Sciatic nerve (tissue), 2 donors: ENCODE measurements at regions not wholly inside any gene's neighbourhood (a gene's known extent, or its start where the extent isn't known, plus 50 kb on each side); places are given as distances from the start of the nearest gene placed in this dataset.

Experiments used
- ATAC-seq: fragments of 200-7000 bp; cut with Tn5 transposase; one replicate; pipeline ENCODE4 v1.9.1; 2020; ENCODE audit warnings: mild to moderate bottlenecking, moderate library complexity
- DNase-seq: peaks from one replicate; pipeline ENCODE4 v3.0.0-alpha.2; 2020; ENCODE audit warnings: low spot score
- intact Hi-C: fragments of 100-400 bp; cut with DNase I; formaldehyde crosslinking; loops from one replicate; pipeline ENCODE4 v1.14.2; 2022
- donor health status: DM: no; HTN: no; CAD: no.
- donor health status: DM: no; HTN: no; CAD: no.

GRCh38 chr12:124492879-124493808, 74.3 kb downstream of the NCOR2 start:
- intact Hi-C loops, result no loop called here
- DNase-seq (no peak), ATAC-seq (peak; percentile 50)

GRCh38 chr12:124491856-124492420, 75.5 kb downstream of the NCOR2 start:
- no peak for ATAC-seq
- no peak for DNase-seq
- intact Hi-C loops, result no loop called here

GRCh38 chr12:124491310-124491709, 76.1 kb downstream of the NCOR2 start:
- ATAC-seq (no peak), DNase-seq (no peak)
- intact Hi-C loops, result no loop called here

- DNase-seq, result no peak
- ATAC-seq, result peak; percentile 73
- intact Hi-C loops, result no loop called here
Measured at GRCh38 chr12:124490584-124491305, 76.7 kb downstream of the NCOR2 start.

GRCh38 chr12:124489915-124490583, 77.4 kb downstream of the NCOR2 start:
- intact Hi-C loops, result no loop called here
- ATAC-seq (no peak), DNase-seq (no peak)

GRCh38 chr12:124489220-124489619, 78.2 kb downstream of the NCOR2 start:
- intact Hi-C loops, result no loop called here
- ATAC-seq (no peak), DNase-seq (no peak)

- no peak for DNase-seq
- ATAC-seq, result no peak
- intact Hi-C loops, result no loop called here
Measured at GRCh38 chr12:124488520-124488919, 78.9 kb downstream of the NCOR2 start.

- intact Hi-C loops, result no loop called here
- ATAC-seq (no peak), DNase-seq (no peak)
Measured at GRCh38 chr12:124487834-124488165, 79.6 kb downstream of the NCOR2 start.

GRCh38 chr12:124487066-124487833, 80.2 kb downstream of the NCOR2 start:
- intact Hi-C loops, result no loop called here
- ATAC-seq (peak; percentile 2), DNase-seq (no peak)

- DNase-seq (no peak), ATAC-seq (no peak)
- intact Hi-C loops, result no loop called here
Measured at GRCh38 chr12:124486346-124486963, 81.0 kb downstream of the NCOR2 start.

- DNase-seq (no peak), ATAC-seq (no peak)
- intact Hi-C loops, result no loop called here
Measured at GRCh38 chr12:124485371-124485770, 82.0 kb downstream of the NCOR2 start.

GRCh38 chr12:124484526-124484953, 82.9 kb downstream of the NCOR2 start:
- DNase-seq (no peak), ATAC-seq (no peak)
- intact Hi-C loops, result no loop called here

- no peak for DNase-seq
- no peak for ATAC-seq
- intact Hi-C loops, result no loop called here
Measured at GRCh38 chr12:124484067-124484466, 83.3 kb downstream of the NCOR2 start.

GRCh38 chr12:124482901-124483799, 84.3 kb downstream of the NCOR2 start:
- intact Hi-C loops, result no loop called here
- ATAC-seq (no peak), DNase-seq (no peak)

GRCh38 chr12:124482567-124482893, 84.9 kb downstream of the NCOR2 start:
- intact Hi-C loops, result no loop called here
- ATAC-seq (no peak), DNase-seq (no peak)

GRCh38 chr12:124481772-124482566, 85.4 kb downstream of the NCOR2 start:
- DNase-seq (no peak), ATAC-seq (no peak)
- intact Hi-C loops, result no loop called here

GRCh38 chr12:124481257-124481750, 86.1 kb downstream of the NCOR2 start:
- no peak for DNase-seq
- peak; percentile 1 for ATAC-seq

More at GRCh38 chr12:124481257-124481750, 86.1 kb downstream of the NCOR2 start:
- intact Hi-C loops, result no loop called here
